ENCODE measurements at regions not wholly inside any gene's neighbourhood (a gene's known extent, or its start where the extent isn't known, plus 50 kb on each side); places are given as distances from the start of the nearest gene placed in this dataset.

DNA sequence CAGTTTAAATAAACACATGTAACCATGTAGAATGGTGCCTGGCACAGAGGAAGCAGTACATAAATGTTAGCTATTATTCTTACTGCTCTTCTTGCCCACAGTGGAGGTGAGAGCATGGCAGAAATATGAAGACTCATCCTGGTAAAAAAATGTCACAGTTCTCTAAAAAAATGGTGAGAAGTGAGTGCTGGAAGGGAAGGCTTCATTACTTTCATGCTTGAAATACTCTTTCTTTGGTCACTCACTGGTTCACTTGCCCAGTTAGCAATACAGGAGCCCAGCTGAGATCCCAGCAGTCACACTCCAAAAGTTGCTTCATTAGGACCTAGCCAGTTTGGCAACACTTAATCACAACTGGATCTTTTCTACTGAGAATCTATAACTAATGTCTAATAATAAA is 1017.2 kb downstream of the TUSC7 start:
- in situ Hi-C loops (cut with MboI; ENCODE audit: low sequenced_read_pairs) = no loop called here

DNA sequence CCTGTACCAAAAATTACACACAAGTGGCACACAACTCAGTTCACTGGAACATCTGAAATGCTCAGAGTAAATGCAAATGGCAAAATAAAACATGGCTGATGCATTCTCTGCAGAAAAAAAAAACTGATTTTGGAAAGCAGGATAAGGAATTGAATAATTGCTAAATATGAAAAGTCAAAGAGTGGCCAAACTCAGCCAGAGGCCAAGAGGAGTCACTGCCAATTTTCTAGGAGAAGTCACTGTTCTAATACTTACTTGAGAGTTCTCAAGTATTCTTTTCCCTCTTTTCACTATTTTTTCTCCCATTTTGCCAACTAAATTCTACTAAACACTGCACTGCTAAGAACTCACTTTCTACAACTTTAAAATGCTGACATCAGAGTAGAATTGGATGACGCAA is 1018.6 kb downstream of the TUSC7 start:
- in situ Hi-C loops (cut with MboI; ENCODE audit: low sequenced_read_pairs) = no loop called here

DNA sequence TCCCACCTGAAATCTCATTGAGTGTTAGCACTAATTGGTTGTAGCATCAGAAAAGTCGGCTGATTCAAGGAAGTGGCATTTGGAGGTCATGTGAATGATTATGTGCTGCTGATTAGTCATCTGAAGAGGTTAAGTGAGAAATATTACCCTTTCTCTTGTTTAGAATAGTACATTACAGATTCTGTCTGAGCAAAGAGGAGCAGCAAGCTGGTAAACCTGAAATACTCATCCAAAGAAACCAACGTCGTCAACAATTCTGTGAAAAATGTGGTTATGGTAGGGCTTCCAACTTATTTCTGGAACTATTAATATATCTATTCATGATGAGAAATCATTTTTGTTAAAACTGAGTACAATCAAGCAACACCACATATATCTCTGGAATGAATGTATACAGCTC is 1024.9 kb downstream of the TUSC7 start:
- in situ Hi-C loops (cut with MboI; ENCODE audit: low sequenced_read_pairs) = no loop called here

DNA sequence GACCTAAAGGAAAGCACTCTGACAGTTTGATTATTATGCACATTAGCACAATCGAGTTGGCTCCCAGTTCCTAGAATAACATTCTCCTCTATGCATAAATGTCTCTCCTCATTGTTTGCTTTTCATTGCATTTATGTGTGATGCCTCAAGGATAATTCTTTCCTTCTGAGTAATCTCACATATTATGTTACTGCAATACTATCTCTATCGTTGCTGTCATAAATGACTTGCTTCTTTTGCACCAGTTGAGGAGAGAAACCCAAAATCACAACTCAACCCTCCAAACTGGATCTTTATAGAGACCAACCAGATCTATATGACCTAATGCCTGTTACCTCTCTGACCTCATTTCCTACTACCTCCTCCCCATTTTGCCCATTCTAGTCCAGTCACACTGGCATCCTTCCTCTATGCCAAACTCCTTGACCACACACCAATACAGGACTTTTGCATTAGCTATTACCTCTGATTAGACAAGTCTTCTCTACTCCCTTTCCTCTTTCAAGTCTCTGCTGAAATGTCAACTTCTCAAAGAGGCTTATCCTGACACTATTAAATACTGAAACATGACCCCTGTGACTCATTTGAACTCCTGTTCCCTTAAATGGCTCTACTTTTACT is 1026.0 kb downstream of the TUSC7 start:
- in situ Hi-C loops (cut with MboI; ENCODE audit: low sequenced_read_pairs) = no loop called here

DNA sequence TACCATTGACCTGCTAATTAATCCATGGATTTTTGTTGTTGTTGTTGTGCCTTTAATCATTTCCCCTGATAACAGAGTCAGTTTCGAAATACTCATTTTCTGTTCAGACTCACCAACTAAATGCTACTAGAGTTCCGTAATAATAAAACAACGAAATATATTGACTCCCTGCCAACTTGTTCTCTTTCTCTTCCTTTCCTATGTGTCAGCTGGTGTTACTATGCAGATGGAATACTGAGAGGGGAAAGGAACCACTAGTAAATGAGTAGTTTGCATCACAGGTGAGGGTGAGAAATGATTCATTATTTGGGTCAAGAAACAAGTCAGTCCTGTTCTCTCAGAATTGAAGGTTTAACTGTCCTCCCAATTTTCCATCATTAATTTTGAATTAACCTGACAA is 1027.3 kb downstream of the TUSC7 start:
- in situ Hi-C loops (cut with MboI; ENCODE audit: low sequenced_read_pairs) = no loop called here

DNA sequence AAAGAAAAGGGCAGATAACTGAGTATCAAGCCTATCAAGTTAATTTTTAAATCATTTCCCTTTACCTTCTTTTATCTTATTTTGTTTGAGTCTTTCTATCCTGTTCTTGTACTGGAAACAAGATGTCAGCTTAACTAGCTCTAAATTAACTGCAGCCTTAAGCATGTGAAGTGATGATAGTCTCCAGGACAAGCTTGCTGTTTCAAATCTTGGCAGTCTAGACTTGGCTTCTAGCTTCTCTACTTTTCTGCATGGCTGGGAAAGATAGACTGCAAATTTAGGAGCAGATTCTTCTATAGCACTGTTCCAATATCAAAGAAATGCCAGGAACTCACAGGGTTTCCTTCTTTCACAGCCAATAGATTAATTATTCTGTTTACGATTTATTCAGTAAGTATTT is 1034.4 kb downstream of the TUSC7 start:
- in situ Hi-C loops (cut with MboI; ENCODE audit: low sequenced_read_pairs) = no loop called here

GRCh38 chr3:117744935-117745334 is 1035.4 kb downstream of the TUSC7 start:
- in situ Hi-C loops (cut with MboI; ENCODE audit: low sequenced_read_pairs) = no loop called here

- in situ Hi-C loops (cut with MboI; ENCODE audit: low sequenced_read_pairs) = no loop called here
Measured at GRCh38 chr3:117745516-117745915, 1035.9 kb downstream of the TUSC7 start.

DNA sequence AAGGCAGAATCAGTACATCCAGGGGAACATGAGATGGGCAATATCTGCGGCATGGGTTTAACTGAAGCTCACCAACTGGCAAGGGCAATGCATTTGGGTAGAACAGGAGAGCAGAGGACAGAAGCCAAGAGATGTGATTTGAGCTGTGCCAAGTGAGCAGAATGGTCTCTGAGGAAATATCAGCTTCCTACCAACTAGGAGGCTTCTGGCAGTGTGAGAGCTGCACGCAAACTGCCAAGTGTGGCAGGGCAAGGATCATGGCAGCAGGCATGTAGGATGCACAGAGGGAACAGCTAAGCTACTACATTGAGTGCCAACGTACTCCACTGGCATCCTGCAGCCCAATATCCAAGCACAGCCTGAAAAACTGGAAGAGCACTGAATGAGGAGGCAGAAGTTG is 1036.5 kb downstream of the TUSC7 start:
- in situ Hi-C loops (cut with MboI; ENCODE audit: low sequenced_read_pairs) = no loop called here

- in situ Hi-C loops (cut with MboI; ENCODE audit: low sequenced_read_pairs) = no loop called here
Measured at GRCh38 chr3:117748131-117748530, 1038.6 kb downstream of the TUSC7 start.

- in situ Hi-C loops (cut with MboI; ENCODE audit: low sequenced_read_pairs) = no loop called here
Measured at GRCh38 chr3:117750674-117751269, 1041.2 kb downstream of the TUSC7 start.

- in situ Hi-C loops (cut with MboI; ENCODE audit: low sequenced_read_pairs) = no loop called here
Measured at GRCh38 chr3:117751651-117752050, 1042.1 kb downstream of the TUSC7 start.

GRCh38 chr3:117752984-117753717 is 1043.6 kb downstream of the TUSC7 start:
- in situ Hi-C loops (cut with MboI; ENCODE audit: low sequenced_read_pairs) = no loop called here

DNA sequence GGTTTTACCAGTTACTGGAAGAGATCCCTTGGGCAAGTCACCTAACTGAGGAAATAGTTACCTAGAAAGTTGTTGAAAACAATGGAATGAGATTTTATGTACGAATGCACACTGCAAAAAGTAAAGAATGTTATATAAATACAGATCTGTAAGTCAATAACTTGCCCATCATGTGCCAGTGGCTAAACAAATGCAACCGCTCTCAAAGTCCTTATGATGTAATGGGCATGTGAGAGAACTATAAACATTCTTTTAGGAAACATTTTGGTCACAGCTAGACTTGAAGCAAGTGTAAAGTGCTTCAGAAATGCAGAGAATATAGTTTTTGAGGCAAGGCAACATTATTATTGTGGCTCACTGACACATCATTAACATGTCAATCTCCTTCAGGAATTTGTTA is 1044.5 kb downstream of the TUSC7 start:
- in situ Hi-C loops (cut with MboI; ENCODE audit: low sequenced_read_pairs) = no loop called here

DNA sequence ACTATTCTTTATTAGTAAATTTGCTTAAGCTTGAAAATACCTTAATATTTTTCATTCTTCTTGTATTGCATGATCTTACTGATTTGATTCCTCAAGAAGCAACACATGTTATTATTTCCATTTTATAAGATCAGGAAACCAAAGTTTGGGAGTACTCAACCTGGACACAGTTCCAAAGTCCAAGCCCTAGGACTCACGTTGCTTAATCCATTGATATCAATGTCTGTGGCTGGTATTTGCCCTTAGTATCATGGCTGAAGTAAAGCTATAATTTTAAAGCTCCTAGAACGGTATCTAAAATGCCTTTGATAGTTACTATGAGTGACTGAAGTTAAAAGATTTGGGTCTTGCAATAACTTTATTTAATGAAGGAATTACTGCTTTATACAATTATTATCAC is 1045.3 kb downstream of the TUSC7 start:
- in situ Hi-C loops (cut with MboI; ENCODE audit: low sequenced_read_pairs) = no loop called here

DNA sequence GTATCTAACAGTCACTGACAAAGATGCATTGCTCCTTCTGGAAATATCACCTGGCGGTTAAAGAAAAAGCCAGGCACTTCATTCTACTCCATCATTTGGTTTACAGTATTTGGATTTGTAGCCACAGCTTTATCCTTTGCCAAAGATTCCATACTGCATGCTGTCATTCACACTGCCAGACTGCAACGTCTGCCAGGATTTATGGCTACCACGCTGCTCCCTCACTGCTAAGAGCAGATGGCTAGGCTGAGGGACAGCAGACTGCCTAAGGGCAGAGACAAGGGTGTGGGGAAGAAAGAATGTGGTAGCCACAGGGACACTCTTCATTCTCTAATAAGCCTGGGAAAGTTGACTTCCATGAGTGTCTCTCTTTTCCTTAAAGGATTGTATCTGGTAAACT is 1047.0 kb downstream of the TUSC7 start:
- in situ Hi-C loops (cut with MboI; ENCODE audit: low sequenced_read_pairs) = no loop called here

DNA sequence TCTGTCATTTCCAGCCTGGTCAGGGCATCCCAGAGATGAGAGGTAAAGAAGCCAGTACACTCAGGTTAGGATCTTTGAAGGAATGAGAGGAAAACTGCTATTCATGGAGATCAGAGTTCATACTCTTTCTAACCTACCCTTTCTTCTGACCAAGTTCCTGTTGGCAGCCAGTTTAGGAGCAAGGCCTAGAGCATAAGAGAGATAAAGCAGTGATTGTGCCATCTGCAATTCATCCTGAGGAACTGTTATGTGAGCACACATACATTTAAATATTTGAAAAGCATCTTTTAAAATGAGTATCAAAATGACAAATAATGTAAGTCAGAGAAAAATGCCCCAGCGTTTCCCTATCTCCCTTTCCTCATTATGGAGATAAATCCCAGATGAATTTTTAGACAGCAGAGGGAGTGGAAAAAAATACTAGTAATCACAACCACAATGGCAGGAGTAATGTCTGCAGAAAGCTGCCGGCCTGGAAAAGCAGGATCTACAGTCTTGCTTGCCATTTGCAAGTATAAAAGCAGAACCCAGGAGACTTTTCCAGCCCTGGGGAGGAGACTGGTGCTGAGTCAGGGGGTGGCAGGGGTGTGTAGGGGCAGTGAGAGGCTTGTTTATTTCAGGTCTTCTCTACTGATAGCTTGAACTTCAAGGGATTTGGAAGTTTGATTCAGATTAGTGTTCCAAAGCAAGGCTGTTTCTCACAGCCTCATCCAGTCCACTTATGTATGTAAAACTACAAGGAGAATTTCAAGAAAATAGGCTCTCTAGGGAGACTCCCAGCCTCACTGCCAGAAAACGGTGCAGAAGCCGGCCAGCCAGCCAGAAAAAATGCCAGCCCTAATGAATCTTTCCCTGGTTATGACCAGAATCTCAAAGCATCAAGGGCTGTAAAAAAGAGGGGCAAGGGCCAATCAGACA is 1052.4 kb downstream of the TUSC7 start:
- in situ Hi-C loops (cut with MboI; ENCODE audit: low sequenced_read_pairs) = no loop called here

GRCh38 chr3:117762621-117763037 is 1053.0 kb downstream of the TUSC7 start:
- in situ Hi-C loops (cut with MboI; ENCODE audit: low sequenced_read_pairs) = no loop called here

GRCh38 chr3:117763561-117763960 is 1054.0 kb downstream of the TUSC7 start:
- in situ Hi-C loops (cut with MboI; ENCODE audit: low sequenced_read_pairs) = no loop called here

GRCh38 chr3:117768581-117768980 is 1059.0 kb downstream of the TUSC7 start:
- in situ Hi-C loops (cut with MboI; ENCODE audit: low sequenced_read_pairs) = no loop called here

DNA sequence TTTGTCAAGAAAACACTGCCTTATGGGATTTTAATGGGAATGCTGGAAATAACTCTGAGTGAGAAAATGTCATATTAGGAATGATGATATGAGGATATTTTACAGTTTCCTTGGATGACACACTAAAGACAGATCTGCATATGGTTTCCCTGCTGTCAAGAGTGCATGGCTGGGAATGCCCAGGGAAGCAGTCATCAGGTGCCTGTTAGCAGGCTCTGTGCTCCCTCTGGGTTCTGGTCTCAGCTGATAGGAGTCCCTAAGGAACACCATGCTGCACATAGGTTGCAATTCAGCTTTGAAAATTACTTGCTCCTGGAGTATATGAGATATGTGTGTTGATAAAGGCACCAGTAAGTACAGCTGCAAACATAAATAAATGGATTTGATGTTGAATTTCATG is 1064.6 kb downstream of the TUSC7 start:
- in situ Hi-C loops (cut with MboI; ENCODE audit: low sequenced_read_pairs) = no loop called here
